Muscle layer of colon (tissue), 2 donors: ENCODE measurements at regions not wholly inside any gene's neighbourhood (a gene's known extent, or its start where the extent isn't known, plus 50 kb on each side); places are given as distances from the start of the nearest gene placed in this dataset.
"Not testable (repeated sequence)": the region's sequence is repeated elsewhere in the genome, so short reads cannot be mapped to it uniquely, and the experiment has no call there.

Experiments
- H3K27ac ChIP-seq: one replicate; pipeline ENCODE4 v1.7.0; 2013; ENCODE audit warnings: low read depth, mild to moderate bottlenecking, low read length, moderate library complexity
- H3K27me3 ChIP-seq, 2 donors: one replicate each; pipeline ENCODE4 v1.7.0; 2013; ENCODE audit warnings: low read length in 2 of 2, mild to moderate bottlenecking in 2 of 2; ENCODE audit not compliant: insufficient read depth in 2 of 2, control insufficient read depth in 1 of 2
- H3K36me3 ChIP-seq: one replicate; pipeline ENCODE4 v1.7.0; 2013; ENCODE audit warnings: mild to moderate bottlenecking, low read length; ENCODE audit not compliant: insufficient read depth
- H3K4me1 ChIP-seq: one replicate; pipeline ENCODE4 v1.7.0; 2013; ENCODE audit warnings: mild to moderate bottlenecking, low read length; ENCODE audit not compliant: insufficient read depth
- H3K4me3 ChIP-seq, 2 donors: one replicate each; pipeline ENCODE4 v1.7.0; 2013; ENCODE audit warnings: low read length in 2 of 2, low read depth in 1 of 2, mild to moderate bottlenecking in 1 of 2, moderate library complexity in 1 of 2
- H3K9ac ChIP-seq: one replicate; pipeline ENCODE4 v1.7.0; 2013; ENCODE audit warnings: low read length
- H3K9me3 ChIP-seq: one replicate; pipeline ENCODE4 v1.7.0; 2013; ENCODE audit warnings: mild to moderate bottlenecking, low read length
- donor health status: abdominal sarcoma.
- donor health status: Adenocarcinoma of cecum.

- Histone ChIP-seq H3K36me3 (no peaks in the 10 kb centered on the region), H3K9me3 (no peaks in the 10 kb centered on the region), H3K4me3 (no peak overlapping the region), H3K27ac (no peak overlapping the region), H3K27me3 (no peaks in the 10 kb centered on the region), H3K9ac (no peak overlapping the region), H3K4me1 (no peaks in the 10 kb centered on the region)
These were observed 203.1 kb downstream of the ARHGEF9 start for GRCh38 chrX:63581906-63582305.

GRCh38 chrX:63581398-63581797, 203.6 kb downstream of the ARHGEF9 start:
- no peaks in the 10 kb centered on the region for H3K36me3 ChIP-seq
- no peak overlapping the region for H3K9ac ChIP-seq
- H3K4me3 ChIP-seq = no peak overlapping the region
- no peaks in the 10 kb centered on the region for H3K27me3 ChIP-seq
- no peaks in the 10 kb centered on the region for H3K4me1 ChIP-seq
- H3K27ac ChIP-seq = no peak overlapping the region
- no peaks in the 10 kb centered on the region for H3K9me3 ChIP-seq

GRCh38 chrX:63576533-63576932, 208.5 kb downstream of the ARHGEF9 start:
- Histone ChIP-seq H3K9me3 (no peaks in the 10 kb centered on the region), H3K27ac (no peak overlapping the region), H3K36me3 (no peaks in the 10 kb centered on the region), H3K27me3 (no peaks in the 10 kb centered on the region), H3K4me3 (no peak overlapping the region), H3K9ac (no peak overlapping the region), H3K4me1 (no peaks in the 10 kb centered on the region)

- not testable (repeated sequence) for H3K9me3 ChIP-seq, H3K36me3 ChIP-seq, H3K4me3 ChIP-seq, H3K27me3 ChIP-seq, H3K9ac ChIP-seq, H3K27ac ChIP-seq, H3K4me1 ChIP-seq
These were observed 209.3 kb downstream of the ARHGEF9 start for GRCh38 chrX:63575700-63576099.

GRCh38 chrX:63566856-63567255, 215.7 kb upstream of the SPIN4 start:
- Histone ChIP-seq H3K4me1 (no peaks in the 10 kb centered on the region), H3K36me3 (no peaks in the 10 kb centered on the region), H3K27me3 (no peaks in the 10 kb centered on the region), H3K27ac (no peak overlapping the region), H3K9me3 (no peaks in the 10 kb centered on the region), H3K4me3 (no peak overlapping the region), H3K9ac (no peak overlapping the region)

- Histone ChIP-seq H3K27me3 (no peaks in the 10 kb centered on the region), H3K36me3 (no peaks in the 10 kb centered on the region), H3K27ac (peak overlapping the region; percentile 23), H3K4me3 (peak overlapping the region; percentile 51 to 54), H3K9me3 (no peaks in the 10 kb centered on the region), H3K9ac (peak overlapping the region; percentile 22), H3K4me1 (no peaks in the 10 kb centered on the region)
These were observed 210.3 kb upstream of the SPIN4 start for GRCh38 chrX:63561425-63561824.

GRCh38 chrX:63560601-63561218, 209.6 kb upstream of the SPIN4 start:
- peak overlapping the region; percentile 51 to 54 for H3K4me3 ChIP-seq
- no peaks in the 10 kb centered on the region for H3K4me1 ChIP-seq
- H3K27ac ChIP-seq = peak overlapping the region; percentile 67
- no peaks in the 10 kb centered on the region for H3K36me3 ChIP-seq
- no peaks in the 10 kb centered on the region for H3K9me3 ChIP-seq
- peak overlapping the region; percentile 22 for H3K9ac ChIP-seq
- no peaks in the 10 kb centered on the region for H3K27me3 ChIP-seq

- H3K9ac ChIP-seq = no peak overlapping the region
- no peak overlapping the region for H3K4me3 ChIP-seq
- H3K27ac ChIP-seq = no peak overlapping the region
- no peaks in the 10 kb centered on the region for H3K36me3 ChIP-seq
- H3K27me3 ChIP-seq = no peaks in the 10 kb centered on the region
- no peaks in the 10 kb centered on the region for H3K9me3 ChIP-seq
- no peaks in the 10 kb centered on the region for H3K4me1 ChIP-seq
These were observed 200.7 kb upstream of the SPIN4 start for GRCh38 chrX:63551856-63552255.

GRCh38 chrX:63530654-63531053, 179.5 kb upstream of the SPIN4 start:
- Histone ChIP-seq H3K4me1 (no peaks in the 10 kb centered on the region), H3K36me3 (no peaks in the 10 kb centered on the region), H3K27ac (no peak overlapping the region), H3K4me3 (no peak overlapping the region), H3K9ac (no peak overlapping the region), H3K9me3 (no peaks in the 10 kb centered on the region), H3K27me3 (no peaks in the 10 kb centered on the region)

- no peak overlapping the region for H3K4me3 ChIP-seq
- no peak overlapping the region for H3K27ac ChIP-seq
- no peaks in the 10 kb centered on the region for H3K9me3 ChIP-seq
- H3K27me3 ChIP-seq = no peaks in the 10 kb centered on the region
- no peak overlapping the region for H3K9ac ChIP-seq
- no peaks in the 10 kb centered on the region for H3K36me3 ChIP-seq
- no peaks in the 10 kb centered on the region for H3K4me1 ChIP-seq
These were observed 178.8 kb upstream of the SPIN4 start for GRCh38 chrX:63529961-63530360.

- Histone ChIP-seq H3K9me3 (no peaks in the 10 kb centered on the region), H3K27me3 (no peaks in the 10 kb centered on the region), H3K4me3 (no peak overlapping the region), H3K4me1 (no peaks in the 10 kb centered on the region), H3K36me3 (no peaks in the 10 kb centered on the region), H3K9ac (no peak overlapping the region), H3K27ac (no peak overlapping the region)
These were observed 175.7 kb upstream of the SPIN4 start for GRCh38 chrX:63526863-63527262.

- H3K36me3 ChIP-seq = no peaks in the 10 kb centered on the region
- no peak overlapping the region for H3K9ac ChIP-seq
- H3K27ac ChIP-seq = no peak overlapping the region
- no peak overlapping the region for H3K4me3 ChIP-seq
- no peaks in the 10 kb centered on the region for H3K27me3 ChIP-seq
- no peaks in the 10 kb centered on the region for H3K4me1 ChIP-seq
- H3K9me3 ChIP-seq = no peaks in the 10 kb centered on the region
These were observed 174.4 kb upstream of the SPIN4 start for GRCh38 chrX:63525491-63525890.
